ENCODE measurements at regions not wholly inside any gene's neighbourhood (a gene's known extent, or its start where the extent isn't known, plus 50 kb on each side); places are given as distances from the start of the nearest gene placed in this dataset.

DNA sequence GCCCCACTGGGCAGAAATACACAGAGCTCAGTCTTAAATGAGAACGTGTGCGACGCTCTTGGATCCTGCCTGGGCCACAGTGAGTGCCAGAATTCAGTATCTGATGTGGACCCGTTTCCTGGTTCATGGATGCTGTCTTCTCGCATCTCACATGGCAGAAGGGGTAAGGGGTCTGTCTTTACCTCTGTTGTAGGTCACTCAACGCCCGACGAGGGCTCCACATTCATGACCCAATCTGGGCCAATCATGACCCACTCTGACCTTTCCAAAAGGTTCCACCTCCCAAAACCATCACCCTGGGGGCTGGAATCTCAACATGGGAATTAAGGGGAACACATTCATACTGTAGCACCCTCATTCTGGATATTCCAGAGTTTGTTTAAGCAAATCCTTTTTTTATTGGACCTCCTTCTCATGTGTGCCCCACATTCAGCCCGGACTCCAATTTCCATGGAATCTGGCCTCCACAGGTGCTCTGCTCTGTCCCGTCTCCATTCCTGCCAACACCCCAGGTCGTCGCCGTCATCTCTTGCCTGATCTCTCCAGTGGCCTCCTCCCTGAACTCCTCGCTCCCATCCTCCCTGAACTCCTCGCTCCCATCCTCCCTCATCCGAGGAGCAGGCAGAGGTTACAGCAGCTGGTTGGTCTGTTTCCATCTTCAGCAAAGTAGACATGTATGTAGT is 78.9 kb upstream of the OTOS start:
- no peak for DNase-seq
- H3K9me3 ChIP-seq (ENCODE audit: severe bottlenecking) = peaks cover 13% of the 10 kb centered on the region
- no peaks in the 10 kb centered on the region for H3K27me3 ChIP-seq (ENCODE audit: insufficient read depth, low read depth, severe bottlenecking)
- no peak overlapping the region for H3K27ac ChIP-seq
- TF ChIP-seq, protein P1, sequence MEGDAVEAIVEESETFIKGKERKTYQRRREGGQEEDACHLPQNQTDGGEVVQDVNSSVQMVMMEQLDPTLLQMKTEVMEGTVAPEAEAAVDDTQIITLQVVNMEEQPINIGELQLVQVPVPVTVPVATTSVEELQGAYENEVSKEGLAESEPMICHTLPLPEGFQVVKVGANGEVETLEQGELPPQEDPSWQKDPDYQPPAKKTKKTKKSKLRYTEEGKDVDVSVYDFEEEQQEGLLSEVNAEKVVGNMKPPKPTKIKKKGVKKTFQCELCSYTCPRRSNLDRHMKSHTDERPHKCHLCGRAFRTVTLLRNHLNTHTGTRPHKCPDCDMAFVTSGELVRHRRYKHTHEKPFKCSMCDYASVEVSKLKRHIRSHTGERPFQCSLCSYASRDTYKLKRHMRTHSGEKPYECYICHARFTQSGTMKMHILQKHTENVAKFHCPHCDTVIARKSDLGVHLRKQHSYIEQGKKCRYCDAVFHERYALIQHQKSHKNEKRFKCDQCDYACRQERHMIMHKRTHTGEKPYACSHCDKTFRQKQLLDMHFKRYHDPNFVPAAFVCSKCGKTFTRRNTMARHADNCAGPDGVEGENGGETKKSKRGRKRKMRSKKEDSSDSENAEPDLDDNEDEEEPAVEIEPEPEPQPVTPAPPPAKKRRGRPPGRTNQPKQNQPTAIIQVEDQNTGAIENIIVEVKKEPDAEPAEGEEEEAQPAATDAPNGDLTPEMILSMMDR (IDR thresholded peaks at IDR 0.05; ENCODE audit: low read depth, low read length) = no peak
- H3K4me3 ChIP-seq (ENCODE audit: low read depth, low read length) = no peak overlapping the region
- no peaks in the 10 kb centered on the region for H3K36me3 ChIP-seq

DNA sequence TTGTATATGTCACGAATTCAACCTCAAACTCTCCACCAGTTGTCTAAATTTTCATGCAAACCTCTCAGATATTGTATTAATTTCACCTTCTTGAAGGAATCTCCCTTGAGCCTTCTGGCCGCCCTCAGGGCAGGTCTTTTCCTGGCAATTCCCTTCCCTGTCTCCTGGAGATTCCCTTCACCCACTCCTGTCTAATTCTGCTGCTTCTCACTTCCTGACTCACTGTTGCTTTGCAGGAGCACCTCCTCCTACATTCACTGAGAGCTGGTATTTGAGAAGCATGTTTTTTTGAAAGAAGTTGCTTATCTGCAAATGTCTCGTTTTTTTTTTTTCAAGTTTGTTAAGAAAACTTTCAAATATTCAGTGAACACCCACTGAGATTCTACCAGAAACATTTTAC is 79.9 kb upstream of the OTOS start:
- TF ChIP-seq, protein P1 (IDR thresholded peaks at IDR 0.05; ENCODE audit: low read depth, low read length) = no peak
- Histone ChIP-seq H3K9me3 (ENCODE audit: severe bottlenecking) (peaks cover 13% of the 10 kb centered on the region), H3K27me3 (ENCODE audit: insufficient read depth, low read depth, severe bottlenecking) (no peaks in the 10 kb centered on the region), H3K36me3 (no peaks in the 10 kb centered on the region), H3K27ac (no peak overlapping the region), H3K4me3 (ENCODE audit: low read depth, low read length) (no peak overlapping the region)
- DNase-seq = no peak

DNA sequence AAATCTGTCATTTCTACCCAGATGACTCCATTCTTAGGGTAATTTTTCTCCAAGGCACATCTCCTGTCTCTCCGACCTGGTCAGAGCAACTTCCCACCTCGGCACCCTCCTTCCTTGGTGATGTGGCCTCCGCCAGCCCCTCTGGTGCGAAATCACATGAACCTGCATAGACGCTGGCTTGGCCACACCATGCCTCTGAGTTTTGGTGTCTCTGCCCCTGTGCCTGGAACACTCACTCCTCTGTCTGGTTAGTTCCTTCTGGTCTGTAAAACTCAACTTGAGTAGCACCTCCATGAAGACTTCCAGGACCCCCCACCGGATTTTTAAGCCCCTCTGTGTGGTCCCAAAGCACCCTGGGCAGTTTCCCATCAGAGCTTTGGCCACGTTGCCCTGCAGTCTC is 83.2 kb upstream of the OTOS start:
- no peak overlapping the region for H3K4me3 ChIP-seq (ENCODE audit: low read depth, low read length)
- H3K27ac ChIP-seq = no peak overlapping the region

DNA sequence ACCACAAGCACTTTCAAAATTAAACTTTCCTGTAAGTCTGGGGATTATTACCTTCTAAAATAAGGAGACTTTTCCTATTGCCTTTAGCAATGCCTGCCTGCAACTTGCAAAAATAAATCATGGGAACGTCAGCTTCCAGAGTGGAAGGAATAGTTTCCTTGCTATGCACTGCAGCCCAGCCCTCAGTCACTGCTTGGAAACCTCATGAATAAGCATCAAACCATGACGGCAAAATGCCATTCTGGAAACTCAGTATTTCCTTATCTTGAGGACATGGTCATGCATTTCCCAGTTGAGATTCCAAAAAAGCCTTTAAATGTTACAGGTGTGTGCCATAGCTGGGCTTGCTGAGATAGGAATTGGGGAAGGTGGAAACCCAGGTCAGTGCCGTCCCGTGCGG is 84.2 kb upstream of the OTOS start:
- Histone ChIP-seq H3K27me3 (ENCODE audit: insufficient read depth, low read depth, severe bottlenecking) (no peaks in the 10 kb centered on the region), H3K36me3 (no peaks in the 10 kb centered on the region), H3K27ac (no peak overlapping the region), H3K4me3 (ENCODE audit: low read depth, low read length) (no peak overlapping the region), H3K9me3 (ENCODE audit: severe bottlenecking) (peaks cover 26% of the 10 kb centered on the region)
- no peak for DNase-seq
- TF ChIP-seq, protein P1 (IDR thresholded peaks at IDR 0.05; ENCODE audit: low read depth, low read length) = no peak

More for the DNA sequence above, 83.2 kb upstream of the OTOS start:
- Histone ChIP-seq H3K9me3 (ENCODE audit: severe bottlenecking) (peaks cover 16% of the 10 kb centered on the region), H3K36me3 (no peaks in the 10 kb centered on the region), H3K27me3 (ENCODE audit: insufficient read depth, low read depth, severe bottlenecking) (no peaks in the 10 kb centered on the region)
- TF ChIP-seq, protein P1 (IDR thresholded peaks at IDR 0.05; ENCODE audit: low read depth, low read length) = no peak
- DNase-seq = no peak

DNA sequence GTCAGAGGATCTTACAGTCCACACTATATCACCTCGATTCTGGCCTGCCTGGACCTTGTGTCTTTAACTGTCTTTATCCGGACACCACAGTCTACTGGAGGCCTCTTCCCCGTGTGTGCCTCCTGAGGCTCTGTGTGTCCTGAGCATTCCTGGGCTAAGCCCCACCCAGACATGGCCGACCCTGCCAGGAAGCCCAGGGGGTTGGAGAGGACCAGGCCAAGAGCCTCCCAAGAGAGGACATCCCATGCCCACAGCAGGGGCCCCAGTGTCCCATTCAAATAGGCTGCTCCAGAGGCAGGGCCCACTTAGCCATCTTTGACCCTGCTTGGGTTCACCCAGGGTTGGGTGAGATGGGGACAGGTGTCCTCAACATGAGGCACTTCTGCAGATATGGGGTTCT is 84.7 kb upstream of the OTOS start:
- H3K4me3 ChIP-seq (ENCODE audit: low read depth, low read length) = no peak overlapping the region
- H3K27me3 ChIP-seq (ENCODE audit: insufficient read depth, low read depth, severe bottlenecking) = no peaks in the 10 kb centered on the region
- no peak overlapping the region for H3K27ac ChIP-seq
- TF ChIP-seq, protein P1 (IDR thresholded peaks at IDR 0.05; ENCODE audit: low read depth, low read length) = no peak
- no peak for DNase-seq
- peaks cover 27% of the 10 kb centered on the region for H3K9me3 ChIP-seq (ENCODE audit: severe bottlenecking)
- H3K36me3 ChIP-seq = no peaks in the 10 kb centered on the region
